8988T (cell line): ENCODE measurements at regions not wholly inside any gene's neighbourhood (a gene's known extent, or its start where the extent isn't known, plus 50 kb on each side); places are given as distances from the start of the nearest gene placed in this dataset.
"Not testable (repeated sequence)": the region's sequence is repeated elsewhere in the genome, so short reads cannot be mapped to it uniquely, and the experiment has no call there.

Experiments
- DNase-seq: peaks from one replicate; pipeline ENCODE4 v3.0.0; 2011

GRCh38 chr5:100364757-100365478 is 170.3 kb upstream of the FAM174A start:
- not testable (repeated sequence) for DNase-seq

- not testable (repeated sequence) for DNase-seq
Observed at GRCh38 chr5:100364343-100364742, 170.8 kb upstream of the FAM174A start.

GRCh38 chr5:100359998-100360397 is 175.2 kb upstream of the FAM174A start:
- DNase-seq: not testable (repeated sequence)

GRCh38 chr5:100346269-100346668 is 188.9 kb upstream of the FAM174A start:
- DNase-seq: not testable (repeated sequence)

GRCh38 chr5:100341485-100341884 is 193.7 kb upstream of the FAM174A start:
- not testable (repeated sequence) for DNase-seq

GRCh38 chr5:100322483-100322882 is 212.7 kb upstream of the FAM174A start:
- DNase-seq: no peak

GRCh38 chr5:100319885-100320284 is 215.3 kb upstream of the FAM174A start:
- DNase-seq: no peak

- DNase-seq: no peak
Observed at GRCh38 chr5:100313657-100314056, 221.5 kb upstream of the FAM174A start.

GRCh38 chr5:100311806-100312205 is 223.4 kb upstream of the FAM174A start:
- DNase-seq: no peak

- DNase-seq: no peak
Observed at GRCh38 chr5:100306000-100306399, 229.2 kb upstream of the FAM174A start.

GRCh38 chr5:100303216-100303615 is 232.0 kb upstream of the FAM174A start:
- no peak for DNase-seq

- DNase-seq: no peak
Observed at GRCh38 chr5:100299261-100299660, 235.9 kb upstream of the FAM174A start.

- DNase-seq: no peak
Observed at GRCh38 chr5:100276071-100276470, 259.1 kb upstream of the FAM174A start.

GRCh38 chr5:100275631-100276030 is 259.5 kb upstream of the FAM174A start:
- DNase-seq: no peak

GRCh38 chr5:100273846-100274580 is 261.2 kb upstream of the FAM174A start:
- DNase-seq: no peak

- DNase-seq: no peak
Observed at GRCh38 chr5:100270023-100270771, 265.0 kb upstream of the FAM174A start.

GRCh38 chr5:100260968-100261367 is 274.2 kb upstream of the FAM174A start:
- no peak for DNase-seq

GRCh38 chr5:100252944-100253343 is 282.2 kb upstream of the FAM174A start:
- DNase-seq: no peak

GRCh38 chr5:100252037-100252436 is 283.1 kb upstream of the FAM174A start:
- no peak for DNase-seq

- no peak for DNase-seq
Observed at GRCh38 chr5:100249884-100250269, 285.3 kb upstream of the FAM174A start.

- no peak for DNase-seq
Observed at GRCh38 chr5:100249211-100249883, 285.8 kb upstream of the FAM174A start.

- DNase-seq: no peak
Observed at GRCh38 chr5:100232736-100233135, 302.4 kb upstream of the FAM174A start.

GRCh38 chr5:100188778-100189177 is 346.4 kb upstream of the FAM174A start:
- no peak for DNase-seq
